ENCODE measurements at regions not wholly inside any gene's neighbourhood (a gene's known extent, or its start where the extent isn't known, plus 50 kb on each side); places are given as distances from the start of the nearest gene placed in this dataset.

GRCh38 chr4:12053556-12053955 lies 624.9 kb upstream of the HS3ST1 start:
- H3K9me2 ChIP-seq: no peaks in the 10 kb centered on the region
- DNase-seq: no peak

DNA sequence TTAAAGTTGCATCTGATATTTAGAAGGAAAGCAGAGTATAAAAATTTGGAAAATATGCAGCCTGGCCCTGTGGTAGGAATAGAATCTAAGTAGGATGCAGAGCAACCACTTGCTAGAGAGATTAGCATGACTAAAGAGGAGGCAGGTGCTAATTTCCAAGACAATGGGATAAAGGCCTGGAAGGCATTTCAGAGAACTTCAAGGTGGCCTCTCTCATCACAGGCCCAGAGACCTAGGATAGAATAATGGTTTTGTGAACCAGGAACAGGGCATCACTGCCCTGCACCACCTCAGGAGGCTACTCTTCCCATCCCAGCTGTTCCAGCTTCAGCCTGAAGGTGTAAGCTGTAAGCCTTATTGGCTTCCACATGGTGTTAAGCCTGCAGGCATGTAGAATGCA lies 621.7 kb upstream of the HS3ST1 start:
- H3F3A ChIP-seq (replicated peaks; ENCODE audit: insufficient read depth): no peaks in the 10 kb centered on the region
- no peak overlapping the region for H3K9ac ChIP-seq
- CTCF ChIA-PET: no interaction called here
- no peak overlapping the region for H3K4me3 ChIP-seq (ENCODE audit: low read depth in 2 of 2, low read length in 1 of 2)
- H3K79me2 ChIP-seq (ENCODE audit: insufficient read depth): no peaks in the 10 kb centered on the region
- no peak overlapping the region for H3K27ac ChIP-seq (ENCODE audit: low read depth in 2 of 2, low read length in 1 of 2)
- no peaks in the 10 kb centered on the region for H3K9me2 ChIP-seq
- no peak for DNase-seq
- no peaks in the 10 kb centered on the region for H3K4me1 ChIP-seq (ENCODE audit: control insufficient read depth in 1 of 2, insufficient read depth in 2 of 2, low read depth in 1 of 2, low read length in 1 of 2)
- no peak overlapping the region for H2AFZ ChIP-seq (ENCODE audit: low read depth)
- POLR2A ChIA-PET: no interaction called here
- no peaks in the 10 kb centered on the region for H4K20me1 ChIP-seq (ENCODE audit: insufficient read depth)
- TF ChIP-seq RCOR1 (IDR thresholded peaks at IDR 0.05; ENCODE audit: low read length): no peak
- no peak for TF ChIP-seq TAF1 (IDR thresholded peaks at IDR 0.05; ENCODE audit: borderline replicate concordance, low read depth, low read length)
- H3K36me3 ChIP-seq (replicated peaks in 1 of 2; ENCODE audit: control insufficient read depth in 1 of 2, insufficient read depth in 2 of 2, low read length in 1 of 2): no peaks in the 10 kb centered on the region
- no peak overlapping the region for H3K4me2 ChIP-seq
- no peaks in the 10 kb centered on the region for H3K27me3 ChIP-seq (ENCODE audit: insufficient read depth)
- 0 out of 2 replicates have a peak, but pooled peaks cover 3% of the 10 kb centered on the region for H3K9me3 ChIP-seq

More at GRCh38 chr4:12053556-12053955, 624.9 kb upstream of the HS3ST1 start:
- TF ChIP-seq, protein P1, sequence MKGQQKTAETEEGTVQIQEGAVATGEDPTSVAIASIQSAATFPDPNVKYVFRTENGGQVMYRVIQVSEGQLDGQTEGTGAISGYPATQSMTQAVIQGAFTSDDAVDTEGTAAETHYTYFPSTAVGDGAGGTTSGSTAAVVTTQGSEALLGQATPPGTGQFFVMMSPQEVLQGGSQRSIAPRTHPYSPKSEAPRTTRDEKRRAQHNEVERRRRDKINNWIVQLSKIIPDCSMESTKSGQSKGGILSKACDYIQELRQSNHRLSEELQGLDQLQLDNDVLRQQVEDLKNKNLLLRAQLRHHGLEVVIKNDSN (IDR thresholded peaks at IDR 0.05; ENCODE audit: borderline replicate concordance, low read depth): no peak
- no peaks in the 10 kb centered on the region for H3K4me1 ChIP-seq (ENCODE audit: control insufficient read depth in 1 of 2, insufficient read depth in 2 of 2, low read depth in 1 of 2, low read length in 1 of 2)
- no peaks in the 10 kb centered on the region for H4K20me1 ChIP-seq (ENCODE audit: insufficient read depth)
- no peak overlapping the region for H3K4me3 ChIP-seq (ENCODE audit: low read depth in 2 of 2, low read length in 1 of 2)
- H3K9me3 ChIP-seq: no peaks in the 10 kb centered on the region
- H2AFZ ChIP-seq (ENCODE audit: low read depth): no peak overlapping the region
- CTCF ChIA-PET: no interaction called here
- H3K36me3 ChIP-seq (replicated peaks in 1 of 2; ENCODE audit: control insufficient read depth in 1 of 2, insufficient read depth in 2 of 2, low read length in 1 of 2): no peaks in the 10 kb centered on the region
- no peaks in the 10 kb centered on the region for H3K27me3 ChIP-seq (ENCODE audit: insufficient read depth)
- no peaks in the 10 kb centered on the region for H3K79me2 ChIP-seq (ENCODE audit: insufficient read depth)
- H3K9ac ChIP-seq: no peak overlapping the region
- no peak overlapping the region for H3K4me2 ChIP-seq
- no peak overlapping the region for H3K27ac ChIP-seq (ENCODE audit: low read depth in 2 of 2, low read length in 1 of 2)
- no peaks in the 10 kb centered on the region for H3F3A ChIP-seq (replicated peaks; ENCODE audit: insufficient read depth)
- POLR2A ChIA-PET: no interaction called here

DNA sequence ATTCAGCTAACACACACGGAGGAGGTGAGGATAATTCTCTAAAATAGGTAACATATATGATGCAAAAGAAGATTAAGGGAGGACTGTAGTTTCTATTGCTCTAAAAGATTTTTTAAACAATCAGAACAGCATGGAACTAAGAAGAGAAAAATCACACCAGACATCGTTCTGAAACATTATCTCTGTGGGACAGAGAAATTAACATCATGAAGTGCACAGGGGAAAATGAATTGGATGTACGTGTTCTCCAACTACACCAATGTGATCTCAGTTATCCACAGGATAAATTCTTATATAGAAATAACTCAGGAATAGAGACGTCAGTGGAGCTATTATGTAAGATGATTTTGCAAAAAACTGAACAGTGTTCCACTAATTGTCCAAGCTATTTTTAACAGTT lies 614.1 kb upstream of the HS3ST1 start:
- TF ChIP-seq FOXJ3 (CRISPR knock-in tag; IDR thresholded peaks at IDR 0.05): no peak
- no peak for TF ChIP-seq JUND (IDR thresholded peaks at IDR 0.05)
- no peak for TF ChIP-seq CHD2 (IDR thresholded peaks at IDR 0.05; ENCODE audit: low read length, partially characterized antibody)
- no peak for TF ChIP-seq FOSL2 (IDR thresholded peaks at IDR 0.05; ENCODE audit: borderline replicate concordance, low read depth)
- TF ChIP-seq SMC3 (IDR thresholded peaks at IDR 0.05; ENCODE audit: low read depth, low read length): no peak
- TF ChIP-seq USF2 (IDR thresholded peaks at IDR 0.05; ENCODE audit: borderline replicate concordance, low read depth, low read length): no peak
- no peak for TF ChIP-seq YY1 (IDR thresholded peaks at IDR 0.05; ENCODE audit: low read depth)
- TF ChIP-seq NRF1 (IDR thresholded peaks at IDR 0.05; ENCODE audit: low read depth, low read length): no peak
- WGBS (ENCODE audit: low lambda C conversion rate): 23% methylated on average over 4 of the region's 4 CpGs
- no peaks in the 10 kb centered on the region for H3K4me1 ChIP-seq (ENCODE audit: control insufficient read depth in 1 of 2, insufficient read depth in 2 of 2, low read depth in 1 of 2, low read length in 1 of 2)

More for the DNA sequence above, 614.1 kb upstream of the HS3ST1 start:
- H3K79me2 ChIP-seq (ENCODE audit: insufficient read depth): no peaks in the 10 kb centered on the region
- DNase-seq: no peak
- no peak overlapping the region for H3K9ac ChIP-seq
- H3F3A ChIP-seq (replicated peaks; ENCODE audit: insufficient read depth): no peaks in the 10 kb centered on the region
- H3K27ac ChIP-seq (ENCODE audit: low read depth in 2 of 2, low read length in 1 of 2): no peak overlapping the region
- H3K9me2 ChIP-seq: no peaks in the 10 kb centered on the region
- H3K36me3 ChIP-seq (replicated peaks in 1 of 2; ENCODE audit: control insufficient read depth in 1 of 2, insufficient read depth in 2 of 2, low read length in 1 of 2): no peaks in the 10 kb centered on the region
- H4K20me1 ChIP-seq (ENCODE audit: insufficient read depth): no peaks in the 10 kb centered on the region
- POLR2A ChIA-PET: no interaction called here
- CTCF ChIA-PET: interaction anchor here (0.9 to 2.9 kb wide), 3 partner anchors 14 to 590 kb away, joined by 3 to 14 read pairs (median 3); no protein-coding TSS in a partner anchor
- H3K27me3 ChIP-seq (ENCODE audit: insufficient read depth): no peaks in the 10 kb centered on the region
- no peak overlapping the region for H3K4me3 ChIP-seq (ENCODE audit: low read depth in 2 of 2, low read length in 1 of 2)
- H2AFZ ChIP-seq (ENCODE audit: low read depth): no peak overlapping the region
- no peak overlapping the region for H3K4me2 ChIP-seq
- peaks cover 9% of the 10 kb centered on the region; the same call in 1 of the 2 replicates for H3K9me3 ChIP-seq
